Suprapubic skin (tissue), 3 donors: ENCODE measurements at regions not wholly inside any gene's neighbourhood (a gene's known extent, or its start where the extent isn't known, plus 50 kb on each side); places are given as distances from the start of the nearest gene placed in this dataset.

Experiments used
- CTCF ChIP-seq, 2 donors: fragments of 200-600 bp in 1 of 2; fragments of 450-650 bp in 1 of 2; sonication (generic) in 1 of 2; IDR thresholded peaks; one replicate each; pipeline ENCODE4 v1.5.1; 2016 to 2019; ENCODE audit warnings: antibody characterized with exemption in 2 of 2, mild to moderate bottlenecking in 1 of 2, moderate library complexity in 1 of 2
- EP300 ChIP-seq: sonication (generic); formaldehyde crosslinking; IDR thresholded peaks from one replicate; pipeline ENCODE4 v1.6.1; 2017; ENCODE audit warnings: antibody characterized with exemption
- POLR2A ChIP-seq, 2 donors: fragments of 450-650 bp; IDR thresholded peaks; one replicate each; pipeline ENCODE4 v1.6.1; 2017; ENCODE audit warnings: antibody characterized with exemption in 2 of 2, mild to moderate bottlenecking in 2 of 2, moderate library complexity in 2 of 2

- TF ChIP-seq CTCF (IDR thresholded peaks at IDR 0.05) (no peak), POLR2A (IDR thresholded peaks at IDR 0.05) (no peak), EP300 (no peak)
Observed at GRCh38 chr3:124177071-124177470, 185.1 kb upstream of the ROPN1 start.
